CD14-positive monocyte (primary cell): ENCODE measurements at regions not wholly inside any gene's neighbourhood (a gene's known extent, or its start where the extent isn't known, plus 50 kb on each side); places are given as distances from the start of the nearest gene placed in this dataset.

Source experiments
- DNase-seq, 3 donors: peaks; one replicate each; pipeline ENCODE4 v3.0.0-alpha.2; 2011 to 2022
- H2AFZ ChIP-seq: 2 replicates; pipeline ENCODE4 v1.6.0; 2012; ENCODE audit warnings: mild to moderate bottlenecking, low read depth, low read length, inconsistent platforms; ENCODE audit not compliant: insufficient read depth, poor library complexity, severe bottlenecking
- H3K27ac ChIP-seq, 2 donors: 1 replicate in 1 of 2; 2 replicates in 1 of 2; pipeline ENCODE4 v1.5.1; 2012 to 2013; ENCODE audit warnings: low read length in 2 of 2, control low read depth in 1 of 2, inconsistent platforms in 1 of 2, low read depth in 1 of 2, mild to moderate bottlenecking in 1 of 2
- H3K27me3 ChIP-seq, 2 donors: one replicate each; pipeline versions ENCODE4 v1.6.0 to v1.6.1; 2011 to 2013; ENCODE audit warnings: low read length in 2 of 2; ENCODE audit not compliant: control insufficient read depth in 2 of 2, insufficient read depth in 2 of 2
- H3K36me3 ChIP-seq, 2 donors: replicated peaks in 1 of 2; 1 replicate in 1 of 2; 2 replicates in 1 of 2; pipeline versions ENCODE4 v1.5.1 to v1.6.1; 2012 to 2013; ENCODE audit warnings: low read length in 2 of 2, control low read depth in 1 of 2, inconsistent platforms in 1 of 2, mild to moderate bottlenecking in 1 of 2; ENCODE audit not compliant: insufficient read depth in 2 of 2, control insufficient read depth in 1 of 2
- H3K4me1 ChIP-seq, 2 donors: 1 replicate in 1 of 2; 2 replicates in 1 of 2; pipeline versions ENCODE4 v1.5.1 to v1.6.1; 2012 to 2013; ENCODE audit warnings: low read length in 2 of 2, control low read depth in 1 of 2, inconsistent platforms in 1 of 2, mild to moderate bottlenecking in 1 of 2, moderate library complexity in 1 of 2; ENCODE audit not compliant: insufficient read depth in 2 of 2, control insufficient read depth in 1 of 2
- H3K4me2 ChIP-seq: replicated peaks from 2 replicates; pipeline ENCODE3; 2012; ENCODE audit warnings: low read length, moderate library complexity, mild to moderate bottlenecking; ENCODE audit not compliant: poor library complexity, severe bottlenecking; ENCODE audit errors: extremely low read depth
- H3K4me3 ChIP-seq, 3 experiments: fragments of 200-600 bp in 1 of 3; sonication (generic) in 1 of 3; replicated peaks in 1 of 3; 1 replicate in 2 of 3; 2 replicates in 1 of 3; pipeline ENCODE4 v1.5.1; 2011 to 2013; ENCODE audit warnings: low read length in 3 of 3, mild to moderate bottlenecking in 3 of 3, control low read depth in 2 of 3, low read depth in 2 of 3, inconsistent platforms in 1 of 3, moderate library complexity in 1 of 3
- H3K79me2 ChIP-seq: 2 replicates; pipeline ENCODE4 v1.6.0; 2012; ENCODE audit warnings: mild to moderate bottlenecking, control low read depth, inconsistent platforms, low read length, moderate library complexity; ENCODE audit not compliant: insufficient read depth
- H3K9ac ChIP-seq: 2 replicates; pipeline ENCODE4 v1.6.0; 2017; ENCODE audit warnings: low read length, mild to moderate bottlenecking; ENCODE audit not compliant: insufficient read depth, poor library complexity, severe bottlenecking
- H3K9me3 ChIP-seq, 2 donors: replicated peaks in 1 of 2; 1 replicate in 1 of 2; 2 replicates in 1 of 2; pipeline versions ENCODE4 v1.5.1 to v1.6.1; 2012 to 2013; ENCODE audit warnings: low read length in 2 of 2, control low read depth in 1 of 2; ENCODE audit not compliant: control insufficient read depth in 1 of 2, insufficient read depth in 1 of 2
- H4K20me1 ChIP-seq: 2 replicates; pipeline ENCODE4 v1.6.0; 2012; ENCODE audit warnings: mild to moderate bottlenecking, low read length, control low read depth, moderate library complexity; ENCODE audit not compliant: insufficient read depth
- H3K27ac Mint-ChIP-seq, 7 donors: one replicate each; pipeline ENCODE4 v1.8.0; 2020; ENCODE audit warnings: mild to moderate bottlenecking in 7 of 7, mixed read lengths in 7 of 7, moderate library complexity in 6 of 7, inconsistent platforms in 2 of 7
- H3K27me3 Mint-ChIP-seq, 3 donors: one replicate each; pipeline ENCODE4 v1.8.0; 2021 to 2022; ENCODE audit warnings: low read depth in 3 of 3, mild to moderate bottlenecking in 3 of 3, mixed read lengths in 3 of 3, moderate library complexity in 3 of 3, inconsistent platforms in 1 of 3
- H3K36me3 Mint-ChIP-seq, 2 donors: one replicate each; pipeline ENCODE4 v1.8.0; 2020; ENCODE audit warnings: mixed read lengths in 2 of 2, inconsistent platforms in 1 of 2, mild to moderate bottlenecking in 1 of 2
- H3K4me1 Mint-ChIP-seq: one replicate; pipeline ENCODE4 v1.8.0; 2020; ENCODE audit warnings: mild to moderate bottlenecking, mixed read lengths
- H3K4me3 Mint-ChIP-seq, 2 donors: one replicate each; pipeline ENCODE4 v1.8.0; 2020; ENCODE audit warnings: mild to moderate bottlenecking in 2 of 2, mixed read lengths in 2 of 2, moderate library complexity in 1 of 2
- H3K9me3 Mint-ChIP-seq, 7 donors: one replicate each; pipeline ENCODE4 v1.8.0; 2020 to 2022; ENCODE audit warnings: mixed read lengths in 7 of 7, mild to moderate bottlenecking in 6 of 7, moderate library complexity in 6 of 7, inconsistent platforms in 2 of 7
- WGBS: methylation state at CpG from one replicate; pipeline ENCODE4 v1.1.5; 2013; ENCODE audit warnings: missing lambda C conversion rate; ENCODE audit not compliant: insufficient coverage; 5-methylcytosine and 5-hydroxymethylcytosine counted together
- intact Hi-C, 2 donors: fragments of 100-400 bp; cut with micrococcal nuclease; formaldehyde crosslinking; loops; one replicate each; pipeline versions ENCODE4 v1.15.0 to v1.15.1; 2023
- TF ChIP-seq, protein P1 (sequence below): fragments of 200-600 bp; IDR thresholded peaks from one replicate; pipeline ENCODE4 v1.8.0; 2022; ENCODE audit warnings: antibody characterized with exemption, mild to moderate bottlenecking

- Mint-ChIP-seq H3K4me3 (no peak overlapping the region), H3K27me3 (no peaks in the 10 kb centered on the region), H3K27ac (no peak overlapping the region), H3K9me3 (no peaks in the 10 kb centered on the region), H3K36me3 (no peaks in the 10 kb centered on the region), H3K4me1 (no peaks in the 10 kb centered on the region)
- no CpG with 5 or more reads among the region's 1 CpG for WGBS
- DNase-seq = no peak
- Histone ChIP-seq H3K4me1 (no peaks in the 10 kb centered on the region), H3K27ac (no peak overlapping the region), H4K20me1 (no peaks in the 10 kb centered on the region), H3K27me3 (no peaks in the 10 kb centered on the region), H3K4me2 (no peak overlapping the region), H3K9me3 (no peaks in the 10 kb centered on the region), H3K9ac (no peak overlapping the region), H3K4me3 (no peak overlapping the region), H3K36me3 (no peaks in the 10 kb centered on the region), H2AFZ (no peak overlapping the region), H3K79me2 (no peaks in the 10 kb centered on the region)
- intact Hi-C loops = no loop called here
- TF ChIP-seq, protein P1, sequence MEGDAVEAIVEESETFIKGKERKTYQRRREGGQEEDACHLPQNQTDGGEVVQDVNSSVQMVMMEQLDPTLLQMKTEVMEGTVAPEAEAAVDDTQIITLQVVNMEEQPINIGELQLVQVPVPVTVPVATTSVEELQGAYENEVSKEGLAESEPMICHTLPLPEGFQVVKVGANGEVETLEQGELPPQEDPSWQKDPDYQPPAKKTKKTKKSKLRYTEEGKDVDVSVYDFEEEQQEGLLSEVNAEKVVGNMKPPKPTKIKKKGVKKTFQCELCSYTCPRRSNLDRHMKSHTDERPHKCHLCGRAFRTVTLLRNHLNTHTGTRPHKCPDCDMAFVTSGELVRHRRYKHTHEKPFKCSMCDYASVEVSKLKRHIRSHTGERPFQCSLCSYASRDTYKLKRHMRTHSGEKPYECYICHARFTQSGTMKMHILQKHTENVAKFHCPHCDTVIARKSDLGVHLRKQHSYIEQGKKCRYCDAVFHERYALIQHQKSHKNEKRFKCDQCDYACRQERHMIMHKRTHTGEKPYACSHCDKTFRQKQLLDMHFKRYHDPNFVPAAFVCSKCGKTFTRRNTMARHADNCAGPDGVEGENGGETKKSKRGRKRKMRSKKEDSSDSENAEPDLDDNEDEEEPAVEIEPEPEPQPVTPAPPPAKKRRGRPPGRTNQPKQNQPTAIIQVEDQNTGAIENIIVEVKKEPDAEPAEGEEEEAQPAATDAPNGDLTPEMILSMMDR = no peak
These were observed 678.6 kb downstream of the MECOM start for GRCh38 chr3:168984872-168985271.

- no peak for DNase-seq
- Histone ChIP-seq H3K4me1 (no peaks in the 10 kb centered on the region), H2AFZ (no peak overlapping the region), H4K20me1 (no peaks in the 10 kb centered on the region), H3K27ac (no peak overlapping the region), H3K4me2 (no peak overlapping the region), H3K9me3 (no peaks in the 10 kb centered on the region), H3K4me3 (no peak overlapping the region), H3K27me3 (no peaks in the 10 kb centered on the region), H3K9ac (no peak overlapping the region), H3K36me3 (no peaks in the 10 kb centered on the region), H3K79me2 (no peaks in the 10 kb centered on the region)
- Mint-ChIP-seq H3K4me3 (no peak overlapping the region), H3K27ac (no peak overlapping the region), H3K36me3 (no peaks in the 10 kb centered on the region), H3K9me3 (no peaks in the 10 kb centered on the region), H3K27me3 (no peaks in the 10 kb centered on the region), H3K4me1 (no peaks in the 10 kb centered on the region)
- TF ChIP-seq, protein P1 = no peak
- no CpG with 5 or more reads among the region's 1 CpG for WGBS
- intact Hi-C loops = no loop called here
These were observed 680.5 kb downstream of the MECOM start for GRCh38 chr3:168983046-168983445.
